IMR-90 (cell line): ENCODE measurements at regions not wholly inside any gene's neighbourhood (a gene's known extent, or its start where the extent isn't known, plus 50 kb on each side); places are given as distances from the start of the nearest gene placed in this dataset.

Experiments
- ATAC-seq: fragments of 200-7000 bp; cut with Tn5 transposase; 2 replicates; pipeline ENCODE4 v1.9.1; 2020; ENCODE audit warnings: low read depth, mild to moderate bottlenecking, moderate library complexity
- BruUV-seq: library from RNA; stranded (reverse); fragments of 400-500 nt; replicated peaks from 2 replicates; lab custom pipeline; 2021; lab: Mats Ljungman, UMichigan
- CTCF ChIA-PET: fragments of 300-600 bp; formaldehyde crosslinking; extraction: SDS; loops from one replicate; lab custom pipeline; 2021; ENCODE audit warnings: antibody characterized with exemption; lab: Yijun Ruan, JAX
- POLR2A ChIA-PET: fragments of 300-600 bp; sonication (Branson Sonifier 250); formaldehyde crosslinking; loops from one replicate; lab custom pipeline; 2022; ENCODE audit warnings: antibody characterized with exemption; ENCODE audit not compliant: unreplicated experiment; lab: Charles Lee
- DNase-seq: peaks from one replicate; pipeline ENCODE4 v3.0.0; 2013
- H2AFZ ChIP-seq: replicated peaks from 2 replicates; pipeline ENCODE3; 2013; ENCODE audit warnings: low read length, mild to moderate bottlenecking; ENCODE audit not compliant: poor library complexity
- H2AK5ac ChIP-seq: 2 replicates; pipeline ENCODE4 v1.6.1; 2013; ENCODE audit warnings: low read depth, low read length, inconsistent platforms
- H2AK9ac ChIP-seq: replicated peaks from 2 replicates; pipeline ENCODE3; 2013; ENCODE audit warnings: mild to moderate bottlenecking, low read depth, low read length, moderate library complexity; ENCODE audit not compliant: poor library complexity
- H2BK120ac ChIP-seq: 2 replicates; pipeline ENCODE4 v1.6.1; 2013; ENCODE audit warnings: low read depth, low read length, inconsistent platforms
- H2BK15ac ChIP-seq: 3 replicates; pipeline ENCODE4 v1.6.1; 2013; ENCODE audit warnings: low read depth, low read length, inconsistent platforms
- H2BK20ac ChIP-seq: 2 replicates; pipeline ENCODE4 v1.6.1; 2013; ENCODE audit warnings: low read depth, mild to moderate bottlenecking, inconsistent platforms, low read length, moderate library complexity
- H2BK5ac ChIP-seq: 2 replicates; pipeline ENCODE4 v1.6.1; 2013; ENCODE audit warnings: mild to moderate bottlenecking, low read depth, low read length, inconsistent platforms; ENCODE audit not compliant: poor library complexity, severe bottlenecking
- H3K14ac ChIP-seq: replicated peaks from 2 replicates; pipeline ENCODE4 v1.6.1; 2013; ENCODE audit warnings: low read depth, low read length, inconsistent platforms
- H3K18ac ChIP-seq: 2 replicates; pipeline ENCODE4 v1.6.1; 2013; ENCODE audit warnings: low read depth, low read length, control low read depth
- H3K23ac ChIP-seq: 2 replicates; pipeline ENCODE4 v1.6.1; 2013; ENCODE audit warnings: low read depth, low read length, inconsistent platforms
- H3K27ac ChIP-seq: 2 replicates; pipeline ENCODE4 v1.5.1; 2013; ENCODE audit warnings: mild to moderate bottlenecking, control low read depth, low read length; ENCODE audit not compliant: insufficient read depth
- H3K27me3 ChIP-seq: 2 replicates; pipeline ENCODE4 v1.6.1; 2013; ENCODE audit warnings: low read length; ENCODE audit not compliant: control insufficient read depth, insufficient read depth
- H3K36me3 ChIP-seq: 2 replicates; pipeline ENCODE4 v1.6.1; 2013; ENCODE audit warnings: low read length, mixed read lengths; ENCODE audit not compliant: control insufficient read depth, insufficient read depth
- H3K4ac ChIP-seq: 2 replicates; pipeline ENCODE4 v1.6.1; 2013; ENCODE audit warnings: low read depth, low read length, inconsistent platforms
- H3K4me1 ChIP-seq: 2 replicates; pipeline ENCODE4 v1.6.1; 2013; ENCODE audit warnings: low read length, mixed read lengths; ENCODE audit not compliant: control insufficient read depth, insufficient read depth
- H3K4me2 ChIP-seq: 2 replicates; pipeline ENCODE4 v1.6.1; 2013; ENCODE audit warnings: low read depth, mild to moderate bottlenecking, control low read depth, low read length, moderate library complexity
- H3K4me3 ChIP-seq: 2 replicates; pipeline ENCODE4 v1.5.1; 2013; ENCODE audit warnings: low read depth, mild to moderate bottlenecking, control low read depth, low read length, moderate library complexity; ENCODE audit not compliant: insufficient read depth
- H3K56ac ChIP-seq: 2 replicates; pipeline ENCODE4 v1.6.1; 2013; ENCODE audit warnings: low read length, inconsistent platforms; ENCODE audit not compliant: insufficient read depth; ENCODE audit errors: extremely low read depth
- H3K79me1 ChIP-seq, 2 experiments: 2 replicates each; pipeline ENCODE4 v1.6.1; 2013; ENCODE audit warnings: low read length in 2 of 2, inconsistent platforms in 1 of 2, low read depth in 1 of 2
- H3K9ac ChIP-seq: 2 replicates; pipeline ENCODE4 v1.6.1; 2013; ENCODE audit warnings: low read depth, low read length, control low read depth
- H3K9me1 ChIP-seq: 2 replicates; pipeline ENCODE4 v1.6.1; 2013; ENCODE audit warnings: low read length, inconsistent platforms; ENCODE audit not compliant: insufficient read depth
- H3K9me3 ChIP-seq: 2 replicates; pipeline ENCODE4 v1.6.1; 2013; ENCODE audit warnings: low read length; ENCODE audit not compliant: control insufficient read depth, insufficient read depth
- H4K20me1 ChIP-seq: 2 replicates; pipeline ENCODE4 v1.6.1; 2013; ENCODE audit warnings: low read length, inconsistent platforms; ENCODE audit not compliant: insufficient read depth
- H4K5ac ChIP-seq: 2 replicates; pipeline ENCODE4 v1.6.1; 2013; ENCODE audit warnings: mild to moderate bottlenecking, low read depth, low read length, control low read depth
- H4K8ac ChIP-seq, 2 experiments: 2 replicates each; pipeline ENCODE4 v1.6.1; 2013; ENCODE audit warnings: low read depth in 2 of 2, low read length in 2 of 2, control low read depth in 1 of 2, inconsistent platforms in 1 of 2
- H4K91ac ChIP-seq: 2 replicates; pipeline ENCODE4 v1.6.1; 2013; ENCODE audit warnings: low read depth, low read length, inconsistent platforms; ENCODE audit not compliant: insufficient read depth
- NFE2L2 ChIP-seq: fragments of 150-350 bp; IDR thresholded peaks from 2 replicates; pipeline ENCODE4 v1.6.1; 2016; ENCODE audit warnings: low read depth, mild to moderate bottlenecking, low read length
- WGBS, 2 experiments: methylation state at CpG; one replicate each; pipeline versions ENCODE4 v1.1.5 to v1.1.7; 2013; ENCODE audit warnings: missing lambda C conversion rate in 2 of 2; ENCODE audit not compliant: insufficient read length in 1 of 2; ENCODE audit errors: extremely low coverage in 2 of 2; 5-methylcytosine and 5-hydroxymethylcytosine counted together
- dilution Hi-C: fragments of 300-500 bp; cut with HindIII; formaldehyde crosslinking; loops from one replicate; pipeline ENCODE4 v1.14.3; 2018; ENCODE audit warnings: low sequenced_read_pairs; ENCODE audit not compliant: unreplicated experiment
- in situ Hi-C: fragments of 300-500 bp; cut with MboI; formaldehyde crosslinking; loops from 3 replicates; pipeline ENCODE4 v1.14.3; 2019; ENCODE audit warnings: low sequenced_read_pairs, inconsistent platforms, mixed read lengths
- intact Hi-C: fragments of 100-400 bp; cut with micrococcal nuclease; formaldehyde crosslinking; loops from 2 replicates; pipeline ENCODE4 v1.10.0; 2022

DNA sequence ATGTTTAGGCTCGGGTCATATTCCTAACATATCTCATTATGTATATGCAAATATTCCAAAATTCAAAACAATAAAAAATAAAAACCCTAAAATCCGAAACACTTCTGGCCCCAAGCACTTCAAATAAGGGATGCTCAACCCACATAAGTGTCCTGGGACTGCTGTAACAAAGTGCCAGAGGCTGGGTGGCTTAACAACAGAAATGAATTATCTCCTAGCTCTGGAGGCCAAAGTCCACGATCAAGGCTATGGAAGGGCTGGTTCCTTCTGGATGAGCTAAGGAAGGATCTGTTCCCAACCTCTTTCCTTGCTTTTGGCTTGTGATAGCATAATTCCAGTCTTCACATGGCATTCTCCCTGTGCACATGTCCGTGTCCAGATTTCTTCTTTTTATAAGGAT lies 181.6 kb upstream of the NFE2L3 start:
- no peak for DNase-seq
- no CpG with 5 or more reads among the region's 4 CpGs for WGBS, 2 experiments
- H3K56ac ChIP-seq: no peak overlapping the region
- in situ Hi-C loops (no loop called here), intact Hi-C loops (no loop called here), dilution Hi-C loops (no loop called here)
- no peaks in the 10 kb centered on the region for H3K9me3 ChIP-seq
- H3K23ac ChIP-seq: no peak overlapping the region
- H3K27me3 ChIP-seq: no peaks in the 10 kb centered on the region
- H3K4me2 ChIP-seq: no peak overlapping the region
- no peak overlapping the region for H2BK15ac ChIP-seq
- no peaks in the 10 kb centered on the region for H3K9me1 ChIP-seq
- H4K8ac ChIP-seq: no peak overlapping the region
- H4K20me1 ChIP-seq: no peaks in the 10 kb centered on the region
- H3K4ac ChIP-seq: no peak overlapping the region
- no peak overlapping the region for H3K18ac ChIP-seq
- H2BK120ac ChIP-seq: no peak overlapping the region
- ChIA-PET POLR2A (no interaction called here), CTCF (no interaction called here)
- H4K5ac ChIP-seq: no peak overlapping the region
- no peak overlapping the region for H2AK5ac ChIP-seq
- no peak for TF ChIP-seq NFE2L2
- H3K9ac ChIP-seq: no peak overlapping the region
- no peak overlapping the region for H2AFZ ChIP-seq
- no peaks in the 10 kb centered on the region for H3K36me3 ChIP-seq
- H3K27ac ChIP-seq: no peak overlapping the region
- no peaks in the 10 kb centered on the region for H3K79me1 ChIP-seq
- H2AK9ac ChIP-seq: no peak overlapping the region
- H3K4me3 ChIP-seq: no peak overlapping the region
- no peak overlapping the region for H4K91ac ChIP-seq
- no peak overlapping the region for H2BK20ac ChIP-seq
- no peak overlapping the region for H3K14ac ChIP-seq
- no peak for ATAC-seq
- BruUV-seq: no TSS peak
- no peak overlapping the region for H2BK5ac ChIP-seq
- H3K4me1 ChIP-seq: no peaks in the 10 kb centered on the region
